HG03108 (cell line): ENCODE measurements at regions not wholly inside any gene's neighbourhood (a gene's known extent, or its start where the extent isn't known, plus 50 kb on each side); places are given as distances from the start of the nearest gene placed in this dataset.
"Not testable (repeated sequence)": the region's sequence is repeated elsewhere in the genome, so short reads cannot be mapped to it uniquely, and the experiment has no call there.

Experiments used
- ATAC-seq: cut with Tn5 transposase; IDR thresholded peaks from one replicate; pipeline ENCODE4 v1.9.1; 2021; ENCODE audit warnings: moderate library complexity; ENCODE audit not compliant: unreplicated experiment

DNA sequence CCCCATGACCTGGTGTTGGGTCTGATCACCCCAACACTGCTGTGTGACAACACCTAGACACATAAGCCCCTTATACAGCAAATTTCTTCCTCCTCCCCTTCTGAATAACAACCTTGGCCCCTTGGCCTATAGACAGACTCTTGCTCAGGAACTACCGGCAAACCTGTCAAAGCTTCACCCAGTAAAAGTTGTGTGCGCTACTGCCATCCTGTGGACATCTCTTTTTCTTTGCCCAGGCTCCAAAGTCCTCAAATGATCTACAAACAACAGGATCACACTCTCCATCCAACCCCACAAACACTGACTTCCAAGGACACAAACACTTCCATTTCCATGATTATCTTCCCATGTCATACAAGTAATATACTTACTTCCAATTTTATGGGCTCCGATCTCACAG, 1265.8 kb downstream of the RPIA start:
- ATAC-seq, result not testable (repeated sequence)

DNA sequence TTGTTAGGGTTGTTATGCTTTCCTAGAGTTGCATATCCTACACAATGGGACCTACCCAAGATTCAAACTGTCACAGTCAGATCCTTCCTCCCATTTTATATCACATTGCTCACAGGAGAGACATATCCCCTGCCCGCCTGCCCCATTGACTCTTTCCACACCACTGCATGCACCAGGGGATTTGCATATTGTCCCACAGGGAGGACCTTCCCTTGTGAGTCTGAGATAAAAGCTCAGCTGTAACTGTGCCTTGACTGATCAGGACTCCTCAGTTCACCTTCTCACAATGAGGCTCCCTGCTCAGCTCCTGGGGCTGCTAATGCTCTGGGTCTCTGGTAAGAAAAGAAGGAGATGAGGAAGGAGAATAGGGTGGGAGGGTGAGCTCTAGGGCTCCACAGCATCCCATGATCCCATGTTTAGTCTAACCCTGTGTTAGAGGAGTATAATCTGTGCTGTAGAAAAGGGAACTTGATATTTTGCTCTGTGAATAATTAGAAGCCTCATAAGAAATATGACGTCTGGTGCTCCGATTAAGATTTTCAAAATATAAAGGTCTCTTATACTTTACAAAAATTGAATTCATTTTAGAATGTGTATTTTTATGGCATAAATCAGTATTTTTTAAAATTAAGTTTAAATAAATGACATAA, 1268.4 kb downstream of the RPIA start:
- not testable (repeated sequence) for ATAC-seq

DNA sequence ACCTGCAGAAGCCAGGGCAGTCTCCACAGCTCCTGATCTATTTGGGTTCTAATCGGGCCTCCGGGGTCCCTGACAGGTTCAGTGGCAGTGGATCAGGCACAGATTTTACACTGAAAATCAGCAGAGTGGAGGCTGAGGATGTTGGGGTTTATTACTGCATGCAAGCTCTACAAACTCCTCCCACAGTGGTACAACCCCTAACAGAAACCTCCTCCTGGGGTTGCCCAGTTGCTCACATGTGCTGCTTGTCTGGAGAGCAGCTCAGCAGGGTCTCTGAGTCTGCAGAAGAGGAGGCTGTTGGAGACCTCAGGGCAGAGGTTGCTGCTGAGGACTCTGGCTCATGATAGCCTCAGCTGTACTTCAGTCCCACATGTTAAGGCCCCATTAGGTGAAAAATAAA, 1269.1 kb downstream of the RPIA start:
- not testable (repeated sequence) for ATAC-seq

DNA sequence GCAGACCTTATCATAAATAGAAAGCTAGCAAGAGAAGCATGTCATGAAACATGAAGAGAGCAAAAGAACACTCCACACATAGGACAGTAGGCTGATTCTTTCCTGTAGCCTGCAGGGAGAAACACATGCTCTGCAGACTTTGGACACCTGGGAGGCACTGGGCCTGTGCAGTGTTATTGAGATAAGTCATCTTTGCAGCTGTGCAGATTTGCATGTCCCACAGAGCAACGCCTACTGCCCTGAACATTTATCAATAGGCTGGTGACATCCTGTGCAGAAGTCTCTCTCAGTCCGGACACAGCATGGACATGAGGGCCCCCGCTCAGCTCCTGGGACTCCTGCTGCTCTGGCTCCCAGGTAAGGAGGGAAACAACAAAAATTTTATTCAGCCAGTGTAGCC, 1277.1 kb downstream of the RPIA start:
- not testable (repeated sequence) for ATAC-seq

DNA sequence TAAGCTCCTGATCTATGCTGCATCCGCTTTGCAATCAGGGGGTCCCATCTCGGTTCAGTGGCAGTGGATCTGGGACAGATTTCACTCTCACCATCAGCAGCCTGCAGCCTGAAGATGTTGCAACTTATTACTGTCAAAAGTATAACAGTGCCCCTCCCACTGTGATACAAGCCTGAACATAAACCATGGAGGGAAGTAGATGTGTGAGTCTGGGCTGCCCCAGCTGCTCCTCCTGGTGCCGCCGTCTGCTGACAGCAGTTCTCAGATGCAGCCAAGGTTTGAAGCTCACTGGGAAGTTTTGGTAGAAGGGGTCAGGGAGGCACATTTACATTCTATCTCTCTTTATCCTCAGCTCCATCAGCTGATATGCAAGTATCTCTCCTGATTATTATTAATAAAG, 1277.7 kb downstream of the RPIA start:
- ATAC-seq, result not testable (repeated sequence)

DNA sequence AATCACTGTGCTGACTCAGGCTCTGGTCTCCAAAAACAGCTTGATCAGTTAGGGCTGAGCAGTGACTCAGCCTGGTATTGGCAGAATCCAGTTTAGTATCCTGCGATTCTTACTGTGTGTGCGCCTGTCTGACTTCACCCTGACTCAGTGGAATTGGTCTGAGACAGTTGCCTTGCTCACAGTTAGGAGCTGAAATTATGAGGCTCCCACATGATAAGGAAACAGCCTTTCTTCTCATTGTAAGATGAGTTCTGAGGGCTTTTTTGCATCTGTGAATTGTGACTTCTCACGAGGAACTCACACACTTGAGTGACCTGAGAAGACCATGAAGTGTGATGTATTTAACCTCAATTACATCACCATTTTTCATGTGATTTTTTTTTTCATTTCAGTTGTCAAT, 1282.4 kb downstream of the RPIA start:
- ATAC-seq, result not testable (repeated sequence)

DNA sequence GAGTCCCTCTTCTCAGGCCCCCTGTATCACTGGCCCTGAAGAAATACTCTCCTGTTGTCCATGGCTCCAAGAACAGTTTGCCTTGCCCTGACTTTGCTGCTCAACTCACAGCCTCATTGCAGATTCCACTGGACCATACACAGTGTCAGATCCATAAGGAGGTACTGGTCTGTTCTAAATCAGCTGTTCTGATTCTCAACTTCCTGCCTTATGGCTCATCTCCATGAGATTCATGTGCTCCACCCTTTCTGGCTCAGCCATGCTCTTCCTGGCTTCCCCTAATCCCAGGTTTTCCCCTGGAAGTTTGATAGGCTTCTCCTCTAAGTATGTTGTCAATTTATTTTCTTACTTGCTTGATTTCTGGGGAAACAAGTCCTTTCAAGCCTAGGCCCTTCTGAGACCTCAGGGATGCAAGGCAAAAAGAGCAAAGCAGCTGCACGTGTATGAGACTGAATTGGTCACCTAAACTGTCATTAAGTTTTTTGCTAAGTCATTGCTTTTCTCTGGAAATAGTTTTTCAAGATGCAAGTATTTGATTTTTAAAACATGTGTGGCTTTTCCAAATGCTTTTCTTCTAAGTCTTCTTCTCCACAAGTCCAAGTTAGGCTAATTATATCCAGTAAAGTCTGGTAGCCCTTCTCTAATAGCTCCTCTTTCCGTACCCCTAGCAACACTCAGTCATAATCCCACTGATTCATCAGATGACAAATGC, 1288.5 kb downstream of the RPIA start:
- ATAC-seq, result not testable (repeated sequence)

DNA sequence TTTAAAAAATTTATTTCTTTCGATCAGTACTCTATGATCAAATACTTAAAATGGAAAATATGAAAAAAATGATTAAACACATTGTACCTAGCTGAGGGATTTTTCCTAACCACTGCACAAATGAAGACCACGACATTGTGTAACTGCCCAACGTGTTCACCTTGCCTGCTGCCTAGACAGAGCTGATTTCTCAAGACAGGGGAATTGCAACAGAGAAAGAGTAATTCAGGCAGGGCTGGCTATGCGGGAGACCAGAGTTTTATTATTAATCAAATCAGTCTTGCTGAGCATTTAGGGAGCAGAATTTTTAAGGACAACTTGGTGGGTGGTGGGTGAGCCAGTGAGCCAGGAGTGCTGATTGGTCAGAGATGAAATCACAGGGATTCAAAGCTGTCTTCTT, 1290.8 kb downstream of the RPIA start:
- not testable (repeated sequence) for ATAC-seq

DNA sequence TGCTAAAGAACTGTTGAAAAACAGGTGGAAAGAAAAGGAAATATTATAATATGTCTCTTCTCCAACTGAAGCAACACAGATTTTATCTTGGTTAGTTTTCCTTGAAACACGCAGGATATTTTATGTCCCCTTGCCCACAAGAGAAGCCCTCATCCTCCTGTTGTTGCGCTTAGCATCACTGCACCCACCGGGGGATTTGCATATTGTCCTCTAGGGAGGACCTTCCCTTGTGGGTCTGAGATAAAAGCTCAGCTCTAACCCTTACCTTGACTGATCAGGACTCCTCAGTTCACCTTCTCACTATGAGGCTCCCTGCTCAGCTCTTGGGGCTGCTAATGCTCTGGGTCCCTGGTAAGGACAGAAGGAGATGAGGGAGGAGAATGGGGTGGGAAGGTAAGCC, 1294.2 kb downstream of the RPIA start:
- ATAC-seq, result not testable (repeated sequence)

DNA sequence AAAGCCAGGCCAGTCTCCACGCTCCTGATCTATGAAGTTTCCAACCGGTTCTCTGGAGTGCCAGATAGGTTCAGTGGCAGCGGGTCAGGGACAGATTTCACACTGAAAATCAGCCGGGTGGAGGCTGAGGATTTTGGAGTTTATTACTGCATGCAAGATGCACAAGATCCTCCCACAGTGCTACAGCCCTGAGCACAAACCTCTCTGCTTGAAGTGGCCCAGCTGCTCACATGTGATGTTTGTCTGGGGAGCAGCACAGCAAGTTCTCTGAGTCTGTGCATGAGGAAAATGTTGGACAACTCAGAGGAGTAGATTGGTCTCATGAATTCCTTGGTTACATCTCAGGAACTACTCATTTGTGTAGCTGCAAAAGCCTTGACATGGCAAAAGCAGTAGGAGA, 1295.1 kb downstream of the RPIA start:
- ATAC-seq, result not testable (repeated sequence)

DNA sequence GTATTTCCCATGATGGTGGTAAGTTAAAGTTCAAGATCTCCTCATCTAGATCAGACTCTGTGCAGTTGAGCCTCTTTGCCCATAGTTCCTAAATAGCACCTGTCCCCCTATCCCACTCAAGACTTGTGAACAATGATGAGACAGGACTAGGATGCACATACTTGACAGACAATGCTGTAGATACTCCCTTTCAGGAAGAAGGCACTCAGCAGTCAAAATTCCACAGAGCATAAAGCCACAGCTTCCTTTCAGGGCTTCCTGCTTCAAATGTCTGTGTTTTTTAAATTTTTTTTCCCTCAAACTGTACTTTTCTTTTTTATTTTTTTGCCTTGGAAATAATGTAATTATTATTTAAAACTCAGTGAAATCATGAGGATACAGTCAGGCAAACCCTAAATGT, 1305.3 kb downstream of the RPIA start:
- not testable (repeated sequence) for ATAC-seq

DNA sequence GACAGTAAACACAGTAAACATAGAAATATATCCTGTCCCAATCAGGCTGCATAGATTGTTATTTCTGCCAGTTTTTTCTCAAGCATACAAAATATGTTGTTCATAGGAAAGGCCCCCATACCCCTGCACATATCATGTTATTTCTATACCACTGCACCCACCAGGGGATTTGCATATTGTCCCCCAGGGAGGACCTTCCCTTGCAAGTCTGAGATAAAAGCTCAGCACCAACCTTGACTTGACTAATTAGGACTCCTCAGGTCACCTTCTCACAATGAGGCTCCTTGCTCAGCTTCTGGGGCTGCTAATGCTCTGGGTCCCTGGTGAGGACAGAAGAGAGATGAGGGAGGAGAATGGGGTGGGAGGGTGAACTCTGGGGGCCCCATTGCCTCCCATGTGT, 1313.1 kb downstream of the RPIA start:
- not testable (repeated sequence) for ATAC-seq

DNA sequence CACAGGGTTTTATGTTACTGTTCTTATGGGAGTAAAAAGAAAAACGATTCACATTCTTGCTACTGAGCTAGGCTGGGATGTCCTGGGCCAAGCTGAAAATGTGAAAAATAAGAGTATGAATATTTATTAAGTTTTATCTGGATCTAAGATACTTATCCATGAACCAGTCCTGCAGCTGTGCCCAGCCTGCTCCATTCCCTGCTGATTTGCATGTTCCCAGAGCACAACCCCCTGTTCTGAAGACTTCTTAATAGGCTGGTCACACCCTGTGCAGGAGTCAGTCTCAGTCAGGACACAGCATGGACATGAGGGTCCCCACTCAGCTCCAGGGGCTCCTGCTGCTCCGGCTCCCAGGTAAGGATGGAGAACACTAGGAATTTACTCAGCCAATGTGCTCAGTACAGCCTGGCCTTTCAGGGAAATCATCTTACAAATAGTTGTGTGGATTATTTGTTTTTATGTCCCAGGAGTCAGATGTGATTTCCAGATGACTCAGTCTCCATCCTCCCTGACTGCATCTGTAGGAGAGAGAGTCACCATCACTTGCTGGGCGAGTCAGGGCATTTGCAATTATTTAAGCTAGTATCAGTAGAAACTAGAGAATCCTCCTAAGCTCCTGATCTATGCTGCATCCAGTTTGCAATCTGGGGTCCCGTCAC, 1319.1 kb downstream of the RPIA start:
- ATAC-seq, result not testable (repeated sequence)

DNA sequence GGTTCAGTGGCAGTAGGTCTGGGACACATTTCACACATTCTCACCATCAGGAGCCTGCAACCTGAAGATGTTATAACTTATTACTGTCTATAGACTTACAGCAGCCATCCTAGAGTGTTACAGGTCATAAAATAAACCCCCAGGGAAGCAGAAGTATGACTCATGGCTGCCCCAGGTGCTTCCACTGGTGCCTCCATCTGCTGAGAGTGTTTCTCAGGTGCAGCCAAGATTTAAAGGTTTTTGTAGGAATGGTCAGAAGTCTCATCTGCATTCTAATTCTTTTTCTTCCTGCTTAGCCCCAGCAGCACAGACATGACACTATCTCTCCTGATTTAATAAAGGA, 1319.6 kb downstream of the RPIA start:
- not testable (repeated sequence) for ATAC-seq

DNA sequence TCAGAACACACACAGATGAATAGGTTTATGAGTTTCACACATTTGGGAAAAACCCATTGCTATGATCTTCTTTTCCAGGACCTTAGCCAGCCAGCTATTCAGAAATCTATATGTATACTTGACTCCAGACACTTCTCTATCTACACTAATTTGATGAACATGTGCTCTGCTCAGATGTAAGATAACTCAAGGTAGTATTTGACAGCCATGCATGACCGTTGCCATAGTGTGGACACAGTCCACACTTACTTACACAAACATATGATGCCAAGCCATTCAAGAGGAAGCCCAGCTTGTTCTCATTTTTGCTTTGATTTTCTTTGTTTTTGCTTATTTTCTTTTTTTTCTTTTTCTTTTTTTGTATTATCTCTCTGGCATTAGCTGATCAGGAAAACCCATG, 1328.4 kb downstream of the RPIA start:
- not testable (repeated sequence) for ATAC-seq

DNA sequence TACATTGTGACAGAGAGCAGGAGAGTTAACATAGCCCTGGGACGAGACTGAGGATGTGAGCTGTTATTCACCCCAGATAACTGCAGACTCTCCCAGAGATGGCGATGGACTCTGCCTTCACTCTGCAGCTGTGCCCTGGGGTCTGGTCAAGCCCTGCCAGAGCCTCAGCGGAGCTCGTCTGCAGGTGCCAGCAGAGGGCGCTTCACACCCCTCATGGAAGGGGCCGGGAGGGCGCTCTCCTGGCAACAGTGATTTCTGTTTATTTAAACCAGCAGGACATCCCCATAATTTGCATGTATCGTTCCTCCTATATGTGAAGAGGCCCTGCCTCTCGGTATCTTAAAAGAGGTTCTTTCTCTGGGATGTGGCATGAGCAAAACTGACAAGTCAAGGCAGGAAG, 1329.8 kb downstream of the RPIA start:
- not testable (repeated sequence) for ATAC-seq

DNA sequence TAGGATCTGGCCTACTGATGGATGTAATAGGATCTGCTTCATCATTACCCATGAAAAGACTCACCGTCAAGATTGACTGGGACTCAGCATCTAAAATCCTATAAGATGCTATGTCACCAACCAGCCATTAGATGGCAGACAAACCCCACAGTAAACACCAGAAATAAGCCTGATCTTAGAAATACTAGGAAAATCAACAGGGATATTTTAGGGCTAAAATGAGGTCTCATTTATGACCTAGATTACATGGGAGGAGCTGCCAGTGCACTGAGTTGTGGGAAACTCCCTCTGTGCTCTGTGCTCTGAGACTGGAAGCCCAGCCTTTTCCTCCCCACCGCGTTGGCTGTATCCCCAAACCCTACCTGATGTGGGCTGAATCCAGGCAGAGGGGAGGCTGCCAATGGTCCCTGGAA, 1335.8 kb downstream of the RPIA start:
- ATAC-seq, result not testable (repeated sequence)

DNA sequence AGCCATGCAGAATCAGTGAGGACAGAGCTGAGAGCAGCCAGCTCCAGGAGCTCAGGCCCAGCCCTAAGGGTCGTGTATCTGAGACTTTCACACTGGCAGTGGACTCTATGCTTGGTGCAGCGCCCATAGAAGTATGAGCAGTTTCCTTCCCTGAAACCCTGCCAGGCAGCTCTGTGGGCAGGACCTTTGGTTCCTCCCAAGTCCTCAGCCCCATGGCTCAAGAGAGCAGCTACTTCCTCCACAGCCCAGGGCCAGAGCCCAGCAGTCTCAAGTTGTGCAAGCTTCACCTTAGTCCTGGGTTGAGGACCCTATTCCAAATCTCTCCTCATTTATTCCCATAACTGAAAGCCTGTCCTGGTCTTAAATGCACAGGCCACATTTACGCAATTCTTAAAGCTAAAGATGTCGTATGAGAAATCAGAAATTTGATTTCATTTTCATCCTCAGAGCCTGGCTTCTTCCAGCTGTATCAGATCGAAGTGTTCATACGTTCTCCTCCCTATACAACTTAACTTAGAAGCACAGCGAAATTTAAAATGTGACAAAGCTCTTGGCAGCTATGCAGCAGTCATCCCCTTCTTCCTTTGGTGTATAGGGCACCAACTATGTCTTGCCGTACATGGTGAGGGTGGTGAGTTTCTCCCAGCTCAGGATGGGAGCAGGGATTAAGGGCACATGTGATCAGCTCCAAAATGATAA, 1337.1 kb downstream of the RPIA start:
- not testable (repeated sequence) for ATAC-seq

DNA sequence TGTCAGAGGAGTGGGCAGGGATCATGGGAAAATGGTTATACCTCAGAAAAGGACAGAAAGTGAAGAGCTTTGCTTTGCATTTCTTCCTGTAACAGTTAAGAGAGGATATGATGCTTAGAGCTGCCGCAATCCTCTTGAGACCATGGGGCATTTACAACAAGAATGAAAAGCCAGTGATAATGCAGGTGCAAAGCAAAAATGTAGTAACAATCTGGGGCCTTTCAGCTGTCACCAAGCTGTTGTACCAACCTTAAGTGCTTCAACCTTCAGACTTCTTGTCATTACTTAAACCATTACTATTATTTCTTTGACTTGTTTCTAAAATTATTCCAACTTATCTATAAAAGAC, 1337.6 kb downstream of the RPIA start:
- ATAC-seq, result not testable (repeated sequence)

DNA sequence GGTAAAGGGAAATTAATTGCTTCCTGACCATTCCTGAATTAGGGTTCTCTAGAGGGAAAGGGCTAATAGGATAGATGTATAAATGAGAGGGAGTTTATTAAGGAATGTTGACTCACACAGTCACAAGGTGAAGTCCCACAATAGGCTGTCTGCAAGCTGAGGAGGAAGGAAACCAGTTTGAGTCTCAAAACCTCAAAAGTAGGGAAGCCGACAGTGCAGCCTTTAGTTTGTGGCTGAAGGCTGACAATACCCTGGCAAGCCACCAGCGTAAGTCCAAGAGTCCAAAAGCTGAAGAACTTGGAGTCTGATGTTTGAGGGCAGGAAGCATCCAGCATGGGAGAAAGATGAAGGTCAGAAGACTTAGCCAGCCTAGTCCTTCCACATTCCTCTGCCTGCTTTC, 1340.8 kb downstream of the RPIA start:
- ATAC-seq, result not testable (repeated sequence)

DNA sequence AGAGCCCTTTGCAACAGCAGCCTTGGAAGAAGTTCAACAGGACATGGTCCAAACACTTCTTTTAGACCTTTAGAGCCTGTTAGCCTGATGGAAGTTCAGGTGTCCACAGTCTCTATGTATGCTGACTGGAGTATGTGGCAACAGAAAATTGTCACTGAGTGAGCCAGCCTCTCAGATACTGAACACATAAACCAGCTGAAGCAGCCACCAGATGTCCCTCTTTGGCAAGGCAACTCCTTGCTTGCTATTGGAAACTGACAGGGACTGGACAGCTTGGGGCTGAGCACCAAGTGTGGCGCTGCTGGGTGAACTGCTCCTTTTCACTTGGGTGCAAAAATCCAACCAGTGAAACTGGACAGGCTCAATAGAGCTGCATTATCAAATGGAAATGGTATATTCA, 1344.9 kb downstream of the RPIA start:
- not testable (repeated sequence) for ATAC-seq

DNA sequence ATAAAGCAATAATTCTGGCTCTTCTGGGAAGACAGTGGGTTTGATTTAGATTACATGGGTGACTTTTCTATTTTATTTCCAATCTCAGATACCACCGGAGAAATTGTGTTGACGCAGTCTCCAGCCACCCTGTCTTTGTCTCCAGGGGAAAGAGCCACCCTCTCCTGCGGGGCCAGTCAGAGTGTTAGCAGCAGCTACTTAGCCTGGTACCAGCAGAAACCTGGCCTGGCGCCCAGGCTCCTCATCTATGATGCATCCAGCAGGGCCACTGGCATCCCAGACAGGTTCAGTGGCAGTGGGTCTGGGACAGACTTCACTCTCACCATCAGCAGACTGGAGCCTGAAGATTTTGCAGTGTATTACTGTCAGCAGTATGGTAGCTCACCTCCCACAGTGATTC, 1347.6 kb downstream of the RPIA start:
- not testable (repeated sequence) for ATAC-seq
